Neural crest cell (in vitro differentiated cells): ENCODE measurements at regions not wholly inside any gene's neighbourhood (a gene's known extent, or its start where the extent isn't known, plus 50 kb on each side); places are given as distances from the start of the nearest gene placed in this dataset.
"Not testable (repeated sequence)": the region's sequence is repeated elsewhere in the genome, so short reads cannot be mapped to it uniquely, and the experiment has no call there.

Experiments used
- DNase-seq: peaks from one replicate; pipeline ENCODE4 v3.0.0; 2021; ENCODE audit warnings: low read depth, mixed read lengths, low spot score
- H3K27ac Mint-ChIP-seq: one replicate; pipeline ENCODE4 v1.8.0; 2021; ENCODE audit warnings: mild to moderate bottlenecking, mixed read lengths; ENCODE audit not compliant: unreplicated experiment
- H3K27me3 Mint-ChIP-seq: 2 replicates; pipeline ENCODE4 v1.8.0; 2021; ENCODE audit warnings: low read depth, mild to moderate bottlenecking, mixed read lengths
- H3K36me3 Mint-ChIP-seq: 2 replicates; pipeline ENCODE4 v1.8.0; 2021; ENCODE audit warnings: low read depth, mild to moderate bottlenecking, mixed read lengths
- H3K4me1 Mint-ChIP-seq: 2 replicates; pipeline ENCODE4 v1.8.0; 2021; ENCODE audit warnings: mixed read lengths
- H3K4me3 Mint-ChIP-seq: one replicate; pipeline ENCODE4 v1.8.0; 2021; ENCODE audit warnings: mild to moderate bottlenecking, mixed read lengths
- H3K9me3 Mint-ChIP-seq: 2 replicates; pipeline ENCODE4 v1.8.0; 2021; ENCODE audit warnings: mixed read lengths
- TF ChIP-seq, protein P1 (sequence below): fragments of 200-600 bp; sonication (generic); conservative IDR thresholded peaks from 2 replicates; pipeline ENCODE4 v1.5.0; 2021; ENCODE audit warnings: antibody characterized with exemption, mild to moderate bottlenecking

DNA sequence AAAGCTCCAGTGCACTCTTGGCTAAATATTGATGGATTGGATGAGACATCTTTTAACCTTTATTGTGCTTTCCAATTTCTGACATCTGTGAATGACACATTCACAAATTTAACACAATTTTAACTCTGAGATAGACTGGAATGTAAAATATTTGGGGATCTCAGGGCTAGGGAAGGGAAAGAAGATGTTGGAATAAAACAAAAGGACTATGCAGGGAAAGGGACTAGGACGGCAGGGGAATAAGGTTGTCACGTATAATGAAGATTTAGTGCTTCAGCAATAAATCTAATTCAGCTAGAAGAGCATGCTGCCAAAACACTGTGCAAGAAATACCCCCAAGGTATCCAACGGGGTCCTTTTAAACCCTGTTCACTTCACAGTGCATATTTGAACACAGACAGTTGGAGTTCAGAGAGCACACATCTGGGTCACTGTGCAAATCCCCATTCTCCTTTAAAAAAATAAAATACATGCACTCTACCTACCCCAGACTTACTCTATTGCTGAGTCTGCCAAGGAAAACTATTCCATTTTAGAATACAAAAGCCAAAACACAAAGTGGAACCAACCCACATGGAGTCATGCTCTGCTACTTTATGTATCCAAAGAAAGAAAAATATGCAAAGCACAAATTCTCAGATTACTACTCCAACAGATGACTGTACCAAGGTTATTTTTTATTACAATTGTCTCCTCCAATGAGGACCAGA is 151.0 kb upstream of the RSPO3 start:
- no peak overlapping the region for H3K27ac Mint-ChIP-seq
- no peaks in the 10 kb centered on the region for H3K36me3 Mint-ChIP-seq
- no peak overlapping the region for H3K4me3 Mint-ChIP-seq
- TF ChIP-seq, protein P1, sequence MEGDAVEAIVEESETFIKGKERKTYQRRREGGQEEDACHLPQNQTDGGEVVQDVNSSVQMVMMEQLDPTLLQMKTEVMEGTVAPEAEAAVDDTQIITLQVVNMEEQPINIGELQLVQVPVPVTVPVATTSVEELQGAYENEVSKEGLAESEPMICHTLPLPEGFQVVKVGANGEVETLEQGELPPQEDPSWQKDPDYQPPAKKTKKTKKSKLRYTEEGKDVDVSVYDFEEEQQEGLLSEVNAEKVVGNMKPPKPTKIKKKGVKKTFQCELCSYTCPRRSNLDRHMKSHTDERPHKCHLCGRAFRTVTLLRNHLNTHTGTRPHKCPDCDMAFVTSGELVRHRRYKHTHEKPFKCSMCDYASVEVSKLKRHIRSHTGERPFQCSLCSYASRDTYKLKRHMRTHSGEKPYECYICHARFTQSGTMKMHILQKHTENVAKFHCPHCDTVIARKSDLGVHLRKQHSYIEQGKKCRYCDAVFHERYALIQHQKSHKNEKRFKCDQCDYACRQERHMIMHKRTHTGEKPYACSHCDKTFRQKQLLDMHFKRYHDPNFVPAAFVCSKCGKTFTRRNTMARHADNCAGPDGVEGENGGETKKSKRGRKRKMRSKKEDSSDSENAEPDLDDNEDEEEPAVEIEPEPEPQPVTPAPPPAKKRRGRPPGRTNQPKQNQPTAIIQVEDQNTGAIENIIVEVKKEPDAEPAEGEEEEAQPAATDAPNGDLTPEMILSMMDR = no peak
- H3K9me3 Mint-ChIP-seq = no peaks in the 10 kb centered on the region
- H3K4me1 Mint-ChIP-seq = peaks cover 5% of the 10 kb centered on the region
- no peak for DNase-seq
- H3K27me3 Mint-ChIP-seq = no peaks in the 10 kb centered on the region

- no peak for DNase-seq
- H3K4me1 Mint-ChIP-seq = no peaks in the 10 kb centered on the region
- no peaks in the 10 kb centered on the region for H3K27me3 Mint-ChIP-seq
- H3K9me3 Mint-ChIP-seq = peaks cover 5% of the 10 kb centered on the region
- no peaks in the 10 kb centered on the region for H3K36me3 Mint-ChIP-seq
- TF ChIP-seq, protein P1 = no peak
- H3K27ac Mint-ChIP-seq = no peak overlapping the region
- no peak overlapping the region for H3K4me3 Mint-ChIP-seq
Measured at GRCh38 chr6:126976253-126976797, 142.1 kb upstream of the RSPO3 start.

- Mint-ChIP-seq H3K27ac (no peak overlapping the region), H3K4me3 (no peak overlapping the region), H3K4me1 (peaks cover 5% of the 10 kb centered on the region), H3K27me3 (no peaks in the 10 kb centered on the region), H3K9me3 (peaks cover 13% of the 10 kb centered on the region), H3K36me3 (peaks cover 2% of the 10 kb centered on the region)
- no peak for DNase-seq
- TF ChIP-seq, protein P1 = no peak
Measured at GRCh38 chr6:126983779-126984178, 134.7 kb upstream of the RSPO3 start.

DNA sequence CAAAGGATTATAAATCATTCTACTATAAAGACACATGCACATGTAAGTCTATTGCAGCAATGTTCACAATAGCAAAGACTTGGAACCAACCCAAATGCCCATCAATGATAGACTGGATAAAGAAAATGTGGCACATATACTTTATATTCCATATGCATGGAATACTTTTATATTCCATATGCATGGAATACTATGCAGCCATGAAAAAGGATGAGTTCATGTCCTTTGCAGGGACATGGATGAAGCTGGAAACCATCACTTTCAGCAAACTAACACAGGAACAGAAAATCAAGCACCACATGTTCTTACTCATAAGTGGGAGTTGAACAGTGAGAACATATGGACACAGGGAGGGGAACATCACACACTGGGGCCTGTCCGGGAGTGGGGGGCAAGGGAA is 130.3 kb upstream of the RSPO3 start:
- not testable (repeated sequence) for H3K9me3 Mint-ChIP-seq

DNA sequence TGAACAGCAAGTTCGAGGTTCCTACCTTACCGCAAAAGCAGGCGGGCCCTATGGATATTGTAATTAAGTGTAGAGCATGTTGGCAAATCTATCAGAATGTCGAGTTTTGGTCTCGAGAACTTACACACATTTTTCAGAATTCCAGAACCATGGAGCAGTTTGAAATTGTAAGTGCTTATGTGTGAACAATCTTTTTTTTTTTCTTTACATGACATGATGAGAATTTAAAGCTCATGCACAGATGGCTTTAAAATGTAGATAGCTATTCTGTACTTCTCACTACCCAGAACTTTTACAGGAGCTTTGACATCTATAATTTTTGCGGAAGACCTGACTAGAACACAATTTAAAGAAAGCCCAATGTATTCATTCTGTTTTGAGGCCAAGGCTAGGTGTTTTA is 117.8 kb upstream of the RSPO3 start:
- Mint-ChIP-seq H3K4me3 (no peak overlapping the region), H3K27me3 (peaks cover 5% of the 10 kb centered on the region)
- no peak for DNase-seq

More for the DNA sequence above, 130.3 kb upstream of the RSPO3 start:
- not testable (repeated sequence) for H3K36me3 Mint-ChIP-seq, DNase-seq, H3K27ac Mint-ChIP-seq, H3K4me3 Mint-ChIP-seq, H3K4me1 Mint-ChIP-seq
- peaks cover 14% of the 10 kb centered on the region for H3K27me3 Mint-ChIP-seq

DNA sequence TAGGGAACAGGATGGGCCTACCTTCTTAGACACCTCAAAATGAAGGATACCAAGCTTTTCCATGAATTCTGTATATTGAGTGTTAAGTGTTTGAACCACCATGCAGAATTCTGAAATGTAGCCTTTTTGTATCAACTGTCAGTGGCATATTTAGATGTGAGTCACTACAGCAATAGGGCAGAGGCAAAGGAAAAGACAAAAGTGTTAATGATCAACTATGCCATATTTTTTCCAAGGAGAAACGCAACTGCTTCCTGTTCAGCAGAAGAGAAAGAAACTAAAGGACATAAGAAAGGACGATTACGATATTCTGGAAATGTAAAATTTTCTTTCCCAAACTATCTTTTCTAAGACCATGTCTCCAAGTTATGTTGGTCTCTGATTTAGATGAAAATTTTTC is 104.6 kb upstream of the RSPO3 start:
- no peak for DNase-seq
- no peak overlapping the region for H3K4me3 Mint-ChIP-seq
- no peaks in the 10 kb centered on the region for H3K27me3 Mint-ChIP-seq
- no peak overlapping the region for H3K27ac Mint-ChIP-seq
- H3K36me3 Mint-ChIP-seq = no peaks in the 10 kb centered on the region
- no peaks in the 10 kb centered on the region for H3K4me1 Mint-ChIP-seq
- H3K9me3 Mint-ChIP-seq = peaks cover 4% of the 10 kb centered on the region
- TF ChIP-seq, protein P1 = no peak

More for the DNA sequence above, 117.8 kb upstream of the RSPO3 start:
- H3K9me3 Mint-ChIP-seq = no peaks in the 10 kb centered on the region
- TF ChIP-seq, protein P1 = no peak
- no peaks in the 10 kb centered on the region for H3K36me3 Mint-ChIP-seq
- H3K27ac Mint-ChIP-seq = no peak overlapping the region
- no peaks in the 10 kb centered on the region for H3K4me1 Mint-ChIP-seq
